ENCODE measurements at regions not wholly inside any gene's neighbourhood (a gene's known extent, or its start where the extent isn't known, plus 50 kb on each side); places are given as distances from the start of the nearest gene placed in this dataset.

GRCh38 chr17:77376795-77377709, 236.3 kb downstream of the SEC14L1 start:
- DNase-seq (ENCODE audit: extremely low read depth, low read depth, low spot score) = no peak

- DNase-seq (ENCODE audit: extremely low read depth, low read depth, low spot score) = no peak
These were observed 237.0 kb downstream of the SEC14L1 start for GRCh38 chr17:77377710-77378235.

GRCh38 chr17:77378318-77379064, 237.7 kb downstream of the SEC14L1 start:
- DNase-seq (ENCODE audit: extremely low read depth, low read depth, low spot score) = no peak

- no peak for DNase-seq (ENCODE audit: extremely low read depth, low read depth, low spot score)
These were observed 238.3 kb downstream of the SEC14L1 start for GRCh38 chr17:77379065-77379428.

- no peak for DNase-seq (ENCODE audit: extremely low read depth, low read depth, low spot score)
These were observed 239.1 kb downstream of the SEC14L1 start for GRCh38 chr17:77379832-77380231.

GRCh38 chr17:77380395-77381184, 239.8 kb downstream of the SEC14L1 start:
- DNase-seq (ENCODE audit: extremely low read depth, low read depth, low spot score) = no peak

- DNase-seq (ENCODE audit: extremely low read depth, low read depth, low spot score) = no peak
These were observed 240.5 kb downstream of the SEC14L1 start for GRCh38 chr17:77381185-77381700.

- no peak for DNase-seq (ENCODE audit: extremely low read depth, low read depth, low spot score)
These were observed 241.0 kb downstream of the SEC14L1 start for GRCh38 chr17:77381731-77382130.

- no peak for DNase-seq (ENCODE audit: extremely low read depth, low read depth, low spot score)
These were observed 241.7 kb downstream of the SEC14L1 start for GRCh38 chr17:77382356-77382911.

GRCh38 chr17:77382966-77383612, 242.3 kb downstream of the SEC14L1 start:
- DNase-seq (ENCODE audit: extremely low read depth, low read depth, low spot score) = no peak

GRCh38 chr17:77383613-77384608, 243.1 kb downstream of the SEC14L1 start:
- no peak for DNase-seq (ENCODE audit: extremely low read depth, low read depth, low spot score)

- DNase-seq (ENCODE audit: extremely low read depth, low read depth, low spot score) = no peak
These were observed 245.2 kb downstream of the SEC14L1 start for GRCh38 chr17:77385750-77386501.

GRCh38 chr17:77386502-77387192, 245.9 kb downstream of the SEC14L1 start:
- DNase-seq (ENCODE audit: extremely low read depth, low read depth, low spot score) = no peak

GRCh38 chr17:77387891-77388290, 247.1 kb downstream of the SEC14L1 start:
- no peak for DNase-seq (ENCODE audit: extremely low read depth, low read depth, low spot score)

GRCh38 chr17:77388384-77389306, 247.9 kb downstream of the SEC14L1 start:
- no peak for DNase-seq (ENCODE audit: extremely low read depth, low read depth, low spot score)

- DNase-seq (ENCODE audit: extremely low read depth, low read depth, low spot score) = no peak
These were observed 250.1 kb downstream of the SEC14L1 start for GRCh38 chr17:77390870-77391269.

All from glomerular endothelial cell (primary cell).